Activated CD4-positive, alpha-beta T cell treated with anti-CD3 and anti-CD28 coated beads, Interleukin-2, amount 50 U/mL, for 24 hours (primary cell): ENCODE measurements at regions not wholly inside any gene's neighbourhood (a gene's known extent, or its start where the extent isn't known, plus 50 kb on each side); places are given as distances from the start of the nearest gene placed in this dataset.
"Not testable (repeated sequence)": the region's sequence is repeated elsewhere in the genome, so short reads cannot be mapped to it uniquely, and the experiment has no call there.

Experiments
- DNase-seq, 2 donors: peaks; one replicate each; pipeline ENCODE4 v3.0.0-alpha.2; 2020; ENCODE audit warnings: low read depth in 1 of 2, low spot score in 1 of 2

DNA sequence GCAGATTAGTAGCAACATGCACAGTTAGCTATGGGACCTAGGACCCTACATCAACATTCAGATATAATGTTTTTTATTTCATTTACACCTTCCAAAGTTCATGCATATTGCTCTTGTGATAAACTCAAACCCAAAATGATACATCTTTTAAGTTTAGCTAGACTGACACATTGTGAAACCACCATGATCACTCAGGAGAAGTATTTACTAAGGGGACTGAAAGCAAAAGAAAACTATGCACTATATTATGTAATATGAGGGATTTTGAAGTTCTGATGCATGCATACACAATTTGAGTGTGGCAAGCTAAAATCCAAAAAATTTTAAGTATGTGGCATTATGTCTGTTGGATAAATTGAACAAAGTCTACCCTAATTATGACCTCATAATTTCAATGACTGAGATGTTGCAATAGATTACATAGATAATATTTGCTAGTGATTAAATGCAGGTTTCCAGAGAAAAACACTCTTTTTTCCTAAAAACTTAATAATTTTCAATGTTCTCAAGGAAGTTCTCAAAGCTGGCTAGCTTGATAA, 914.8 kb upstream of the GRIA3 start:
- no peak for DNase-seq

DNA sequence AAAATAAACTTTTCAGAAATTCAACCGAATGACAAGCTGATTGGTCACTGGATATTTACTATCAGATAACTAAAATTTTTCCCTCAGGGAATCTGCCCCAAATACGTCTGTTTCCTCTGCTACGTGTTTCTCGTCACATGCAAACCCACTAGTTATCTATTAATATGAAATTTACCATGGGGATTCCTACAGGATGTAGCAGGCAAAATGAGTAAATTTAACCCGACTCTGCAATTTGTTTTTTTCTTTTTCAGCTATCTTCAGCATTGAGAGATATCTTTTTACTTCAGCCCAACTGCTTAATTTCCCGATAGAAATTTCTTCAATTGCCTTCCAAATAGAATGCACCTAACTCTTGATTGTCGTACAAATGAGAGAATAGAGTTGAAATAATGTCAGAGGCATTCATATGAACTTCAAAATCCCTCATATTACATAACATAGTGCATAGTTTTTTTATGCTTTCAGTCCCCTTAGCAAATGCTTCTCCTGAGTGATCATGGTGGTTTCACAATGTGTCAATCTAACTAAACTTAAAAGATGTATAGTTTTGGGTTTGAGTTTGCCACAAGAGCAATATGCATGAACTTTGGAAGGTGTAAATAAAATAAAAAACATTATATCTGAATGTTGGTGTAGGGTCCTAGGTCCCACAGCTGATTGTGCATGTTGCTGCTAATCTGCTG, 913.1 kb upstream of the GRIA3 start:
- no peak for DNase-seq

DNA sequence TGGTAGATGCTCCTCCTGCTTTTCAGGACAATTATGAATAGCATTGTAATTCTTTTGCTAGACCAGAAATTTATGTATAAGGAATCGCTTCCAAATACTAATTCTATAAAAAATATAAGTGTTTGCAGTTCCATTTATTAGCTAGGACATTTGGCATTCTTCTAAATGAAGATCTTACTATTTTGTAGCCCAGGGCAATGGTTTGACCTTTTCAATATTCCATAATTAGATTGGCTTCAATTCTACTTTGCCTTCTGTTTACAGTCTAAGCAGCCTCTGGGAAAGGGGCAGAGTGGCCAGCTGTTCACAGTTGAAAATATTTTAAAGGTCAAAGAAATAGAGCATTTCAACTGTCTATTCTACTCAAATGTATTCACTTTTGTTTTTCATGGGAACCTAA, 912.1 kb upstream of the GRIA3 start:
- no peak for DNase-seq

DNA sequence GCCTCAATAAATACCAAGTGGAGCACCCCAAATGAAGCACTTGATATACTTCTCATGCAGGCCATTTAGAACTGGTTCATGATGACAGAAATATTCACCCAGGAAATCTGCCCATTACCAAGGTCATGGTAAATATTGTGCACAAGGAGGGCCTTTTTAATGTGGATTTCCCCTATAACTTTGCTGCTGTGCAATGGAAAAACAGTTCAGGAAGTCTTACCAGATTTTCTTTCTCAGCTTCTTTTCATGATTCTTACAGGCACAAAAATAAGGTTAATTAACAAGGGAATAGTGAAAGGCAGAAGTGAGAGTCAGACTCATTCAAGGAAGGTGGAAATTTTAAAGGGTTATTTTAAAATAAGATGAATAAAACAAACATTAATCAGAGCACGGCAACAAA, 904.3 kb upstream of the GRIA3 start:
- DNase-seq = no peak

DNA sequence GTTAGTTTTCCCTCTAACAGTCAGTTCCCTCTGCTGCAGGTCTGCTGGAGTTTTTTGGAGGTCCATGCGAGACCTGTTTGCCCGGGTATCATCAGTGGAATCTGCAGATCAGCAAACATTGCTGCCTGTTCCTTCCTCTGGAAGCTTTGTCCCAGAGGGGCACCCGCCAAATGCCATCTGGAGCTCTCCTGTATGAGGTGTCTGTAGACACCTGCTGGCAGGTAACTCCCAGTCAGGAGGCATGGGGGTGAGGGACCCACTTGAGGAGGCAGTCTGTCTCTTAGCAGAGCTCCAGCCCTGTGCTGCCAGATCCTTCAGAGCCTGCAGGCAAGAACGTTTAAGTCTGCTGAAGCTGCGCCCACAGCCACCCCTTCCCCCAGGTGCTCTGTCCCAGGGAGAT, 884.3 kb upstream of the GRIA3 start:
- not testable (repeated sequence) for DNase-seq

DNA sequence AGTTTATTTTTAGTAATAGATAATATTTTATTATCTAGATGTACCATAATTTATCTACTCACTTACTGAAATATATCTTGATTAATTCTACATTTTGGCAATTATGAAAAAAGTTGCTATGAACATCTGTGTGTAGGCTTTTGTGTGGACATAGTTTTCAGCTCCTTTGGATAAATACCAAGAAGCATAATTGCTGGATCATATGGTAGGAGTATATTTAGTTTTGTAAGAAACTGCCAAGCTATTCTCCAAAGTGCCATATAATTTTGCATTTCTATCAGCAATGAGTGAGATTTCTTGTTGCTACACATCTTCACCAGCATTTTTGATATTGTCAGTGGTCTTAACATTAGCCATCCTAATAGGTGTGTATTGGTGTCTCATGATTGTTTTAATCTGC, 882.6 kb upstream of the GRIA3 start:
- DNase-seq = no peak

DNA sequence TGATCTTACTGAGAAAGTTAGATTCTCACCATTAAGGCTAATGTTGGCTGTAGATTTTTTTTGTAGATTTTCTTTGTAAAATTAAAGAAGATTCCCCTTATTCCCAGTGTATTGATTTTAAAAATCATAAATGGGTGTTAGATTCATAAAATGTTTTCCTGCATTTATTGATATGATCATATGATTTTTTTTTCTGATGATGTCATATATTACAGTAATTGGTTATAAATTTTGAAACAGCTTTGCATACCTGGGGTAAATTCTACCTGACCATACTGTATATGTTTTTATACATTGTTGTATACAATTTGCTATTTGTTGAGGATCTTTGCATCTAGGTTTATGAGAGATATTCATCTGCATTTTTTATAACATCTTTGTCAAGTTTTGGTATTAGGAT, 880.3 kb upstream of the GRIA3 start:
- no peak for DNase-seq

DNA sequence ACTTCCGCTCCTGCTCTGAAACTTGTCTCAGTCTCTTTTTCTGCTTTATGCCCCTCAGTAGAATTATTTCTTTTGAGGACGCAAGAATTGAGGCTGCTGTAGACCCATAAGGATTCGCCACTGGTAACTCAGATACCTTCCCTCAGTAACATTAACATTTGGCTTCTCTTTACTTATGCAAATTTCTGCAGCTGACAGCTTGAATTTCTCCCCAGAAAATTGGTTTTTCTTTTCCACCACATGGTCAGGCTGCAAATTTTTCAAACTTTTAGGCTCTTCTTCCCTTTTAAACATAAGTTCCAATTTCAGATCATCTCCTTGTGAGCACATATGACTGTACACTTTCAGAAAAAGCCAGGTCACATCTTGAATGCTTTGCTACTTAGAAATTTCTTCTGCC, 839.3 kb upstream of the GRIA3 start:
- no peak for DNase-seq

DNA sequence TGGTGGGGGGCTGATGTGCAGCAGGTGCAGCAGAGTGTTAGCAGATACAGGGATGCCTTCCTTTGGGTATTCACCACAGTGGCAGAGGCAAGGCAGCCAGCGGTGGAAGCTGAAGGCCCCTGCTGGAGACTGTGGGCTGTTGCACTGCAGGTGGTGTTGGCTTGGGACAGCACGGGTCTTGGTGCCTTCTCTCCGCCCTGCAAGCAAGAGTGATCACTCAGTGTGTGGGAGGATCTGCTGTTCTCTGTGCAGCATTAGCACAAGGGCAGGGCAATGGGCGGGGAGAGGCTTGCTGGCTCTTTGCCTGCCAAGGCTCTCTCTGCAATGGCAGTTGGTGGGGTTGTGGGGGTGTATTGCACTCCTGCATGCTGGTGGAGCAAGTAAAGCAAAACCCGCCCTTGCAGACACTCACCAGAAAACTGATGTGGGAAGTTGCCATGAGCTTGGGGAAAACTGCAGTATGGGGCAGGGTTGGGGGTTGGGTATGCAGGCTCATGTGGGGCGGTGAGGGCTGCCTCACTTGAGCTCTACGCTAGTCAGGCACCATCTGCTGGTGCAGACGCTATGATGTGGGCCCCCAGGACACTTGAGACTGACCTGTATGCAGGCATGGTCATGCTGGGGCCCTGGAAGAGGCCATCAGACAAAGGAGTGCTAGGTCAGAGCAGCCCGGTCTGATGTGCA, 820.8 kb upstream of the GRIA3 start:
- no peak for DNase-seq

DNA sequence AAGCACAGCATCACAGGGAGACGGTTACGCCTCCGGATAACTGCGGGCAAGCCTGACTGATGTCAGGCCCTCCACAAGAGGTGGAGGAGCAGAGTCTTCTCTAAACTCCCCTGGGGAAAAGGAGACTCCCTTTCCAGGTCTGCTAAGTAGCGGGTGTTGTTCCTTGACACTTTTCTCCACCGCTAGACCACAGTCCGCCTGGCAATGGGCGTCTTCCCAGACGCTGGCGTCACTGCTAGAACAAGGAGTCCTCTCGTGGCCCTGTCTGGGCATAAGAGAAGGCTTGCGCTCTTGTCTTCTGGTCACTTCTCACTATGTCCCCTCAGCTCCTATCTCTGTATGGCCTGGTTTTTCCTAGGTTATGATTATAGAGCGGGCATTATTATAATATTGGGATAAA, 808.5 kb upstream of the GRIA3 start:
- DNase-seq = not testable (repeated sequence)

DNA sequence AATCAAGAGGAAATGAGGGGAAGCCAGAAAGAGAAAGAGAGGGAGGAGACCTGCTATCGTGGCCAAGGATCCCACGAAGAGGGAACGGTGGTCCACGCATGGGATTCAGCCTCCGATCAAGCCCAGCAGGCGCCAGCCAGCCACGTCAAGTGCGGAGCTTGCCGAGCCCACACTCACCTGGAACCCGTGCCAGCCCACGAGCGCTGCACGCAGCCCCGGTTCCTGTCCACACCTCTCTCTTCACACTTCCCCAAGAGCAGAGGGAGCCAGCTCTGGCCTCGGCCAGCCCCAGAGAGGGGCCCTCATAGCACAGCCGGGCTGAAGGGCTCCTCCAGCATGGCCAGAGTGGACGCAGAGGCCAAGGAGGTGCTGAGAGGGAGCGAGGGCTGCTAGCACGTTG, 795.1 kb upstream of the GRIA3 start:
- DNase-seq = no peak

DNA sequence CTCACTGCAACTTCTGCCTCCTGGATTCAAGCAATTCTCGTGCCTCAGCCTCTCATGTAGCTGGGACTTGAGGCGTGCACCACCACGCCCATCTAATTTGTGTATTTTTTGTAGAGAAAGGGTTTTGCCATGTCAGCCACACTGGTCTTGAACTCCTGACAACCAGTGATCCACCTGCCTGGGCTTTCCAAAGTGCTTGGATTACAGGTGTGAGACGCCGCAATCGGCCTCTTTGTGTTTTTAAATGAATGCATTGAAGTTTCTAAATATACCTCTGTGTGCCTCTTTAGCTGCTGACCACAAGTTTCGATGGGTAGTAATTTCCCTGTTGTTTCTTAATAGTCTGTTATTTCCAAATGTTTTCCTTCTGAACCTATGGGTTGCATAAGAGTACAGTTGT, 765.3 kb upstream of the GRIA3 start:
- DNase-seq = no peak

DNA sequence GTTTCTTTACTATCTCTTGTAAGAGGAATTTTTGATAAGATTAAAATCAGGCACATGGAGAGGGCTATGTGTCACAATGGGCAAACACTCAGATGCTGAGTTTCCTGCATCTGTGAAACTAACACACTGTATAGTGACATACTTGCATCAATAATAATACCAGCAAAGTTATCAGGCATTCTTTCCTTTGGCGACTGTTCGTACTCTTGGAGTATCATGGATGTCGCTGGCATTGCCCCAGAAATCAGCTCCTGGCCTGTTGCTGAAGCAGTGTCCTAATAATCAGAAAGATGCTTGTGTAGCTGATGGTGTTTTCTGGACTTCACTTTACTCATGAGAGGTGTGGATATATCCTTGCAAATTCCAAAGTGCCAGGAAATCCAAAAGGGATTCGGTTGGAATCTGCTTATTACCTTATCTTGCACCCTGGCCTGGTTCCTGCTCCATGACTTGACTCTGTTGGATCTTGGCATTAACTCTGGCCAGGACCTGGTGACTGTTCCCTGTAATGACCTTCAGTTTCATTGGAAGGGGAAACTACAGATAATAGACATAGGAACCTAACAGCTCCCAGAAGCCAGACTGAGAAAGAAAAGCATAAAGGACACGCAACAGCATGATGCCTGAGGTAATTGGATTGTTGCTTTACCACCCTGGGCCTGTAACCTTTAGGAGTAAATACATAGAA, 762.5 kb upstream of the GRIA3 start:
- no peak for DNase-seq

DNA sequence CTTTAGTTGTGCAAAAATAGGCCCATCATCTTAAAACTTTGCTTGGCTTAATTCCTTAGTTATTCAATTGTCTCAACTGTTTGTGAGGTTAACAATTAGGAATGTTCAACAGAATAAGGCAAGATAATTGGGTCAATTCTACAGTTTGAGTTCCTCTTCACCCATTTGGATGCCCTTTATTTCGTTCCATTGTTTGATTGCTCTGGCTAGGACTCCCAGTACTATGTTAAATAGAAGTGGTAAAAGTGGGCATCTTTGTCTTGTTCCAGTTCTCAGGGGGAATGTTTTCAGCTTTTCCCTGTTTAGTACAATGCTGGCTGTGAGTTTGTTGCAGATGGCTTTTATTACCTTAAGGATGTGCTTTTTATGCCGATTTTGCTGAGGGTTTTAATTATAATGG, 761.5 kb upstream of the GRIA3 start:
- no peak for DNase-seq

DNA sequence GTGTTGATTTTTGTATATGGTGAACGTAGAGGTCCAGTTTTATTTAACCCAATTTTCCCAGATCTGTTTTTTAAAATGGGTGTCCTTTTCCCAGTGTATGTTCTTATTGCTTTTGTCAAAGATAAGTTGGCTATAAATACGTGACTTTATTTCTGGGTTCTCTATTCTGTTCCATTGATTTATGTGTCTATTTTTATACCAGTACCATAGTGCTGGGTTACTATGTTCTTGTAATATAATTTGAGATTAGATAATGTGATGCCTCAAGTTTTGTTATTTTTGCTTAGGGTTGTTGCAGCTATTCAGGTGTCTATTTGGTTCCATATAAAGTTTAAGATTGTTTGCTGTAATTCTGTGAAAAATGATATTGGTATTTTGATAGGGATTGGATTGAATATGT, 749.1 kb upstream of the GRIA3 start:
- no peak for DNase-seq

DNA sequence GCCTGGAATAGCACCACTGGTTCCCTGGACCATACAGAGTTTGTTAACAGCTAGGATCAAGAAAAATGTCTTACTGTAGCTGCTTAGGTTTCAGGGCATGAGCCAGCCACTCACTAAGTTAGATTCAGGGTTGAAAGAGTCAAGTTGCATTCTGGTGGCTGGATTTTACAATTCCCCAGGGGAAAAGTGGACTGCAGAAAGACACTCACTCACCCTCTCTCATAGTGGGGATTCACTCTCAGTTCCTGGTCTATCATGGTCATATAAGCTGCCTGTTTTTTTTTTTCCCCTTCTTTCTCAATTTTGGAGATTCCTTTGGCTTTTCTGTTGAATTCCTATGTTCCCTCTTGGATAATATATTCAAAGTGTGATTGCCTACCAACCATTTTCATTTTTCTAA, 744.2 kb upstream of the GRIA3 start:
- DNase-seq = no peak

DNA sequence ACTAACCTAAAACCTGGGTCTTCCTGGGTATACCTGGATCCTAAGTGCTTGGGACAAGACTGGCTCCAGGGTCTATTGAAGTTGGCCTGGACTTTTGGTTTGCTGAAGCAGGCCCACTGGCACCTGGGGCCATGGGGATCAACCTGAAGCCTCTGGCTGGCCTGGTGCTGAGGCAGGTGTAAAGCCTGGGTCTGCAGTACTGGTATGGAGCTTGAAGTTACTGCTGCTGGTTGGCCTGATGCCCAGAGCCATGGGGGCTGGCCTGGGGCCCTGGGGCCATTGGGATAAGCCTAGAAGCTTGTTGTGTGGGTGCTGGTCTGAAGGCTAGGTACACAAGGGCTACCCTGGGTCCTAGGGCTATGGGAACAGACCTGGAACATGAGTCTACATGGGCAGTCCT, 743.2 kb upstream of the GRIA3 start:
- no peak for DNase-seq

DNA sequence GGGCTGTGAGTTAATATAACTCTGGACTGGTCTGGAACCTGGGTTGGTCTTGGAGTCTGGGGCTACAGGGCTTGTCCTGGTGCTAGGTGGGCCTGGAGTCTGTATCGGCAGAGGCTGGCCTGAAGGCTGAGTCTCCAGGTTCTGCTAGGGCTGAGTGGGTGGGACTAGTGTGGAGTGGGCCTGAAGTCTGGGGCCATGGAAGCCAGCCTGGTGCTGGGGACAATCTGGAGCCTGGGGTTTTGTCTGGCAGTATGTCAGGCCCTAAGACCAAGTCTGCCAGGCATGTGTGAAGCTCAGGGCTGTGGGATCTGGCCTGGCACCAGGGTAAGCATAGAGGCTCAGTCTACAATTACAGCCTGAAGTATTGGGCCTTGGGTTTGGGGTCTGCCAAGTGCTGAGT, 742.6 kb upstream of the GRIA3 start:
- no peak for DNase-seq

DNA sequence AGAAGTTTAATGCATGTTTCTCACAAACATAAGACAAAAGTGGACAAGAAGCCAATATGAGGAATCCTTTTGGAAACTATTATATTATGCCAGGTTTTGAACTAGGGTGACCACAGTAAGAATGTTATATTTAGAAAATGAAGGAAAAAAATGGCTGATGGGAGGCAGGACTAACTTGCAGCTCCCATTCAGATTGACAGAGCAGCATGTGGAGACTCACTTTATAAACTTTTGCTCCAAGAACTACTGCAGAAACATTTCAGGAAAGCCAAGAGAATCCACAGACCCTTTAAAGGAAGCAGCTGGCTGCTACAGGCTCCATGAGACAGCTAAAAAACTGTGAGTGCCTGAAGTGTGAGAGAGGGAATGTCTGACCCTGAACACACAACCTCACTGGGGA, 738.6 kb upstream of the GRIA3 start:
- DNase-seq = no peak

DNA sequence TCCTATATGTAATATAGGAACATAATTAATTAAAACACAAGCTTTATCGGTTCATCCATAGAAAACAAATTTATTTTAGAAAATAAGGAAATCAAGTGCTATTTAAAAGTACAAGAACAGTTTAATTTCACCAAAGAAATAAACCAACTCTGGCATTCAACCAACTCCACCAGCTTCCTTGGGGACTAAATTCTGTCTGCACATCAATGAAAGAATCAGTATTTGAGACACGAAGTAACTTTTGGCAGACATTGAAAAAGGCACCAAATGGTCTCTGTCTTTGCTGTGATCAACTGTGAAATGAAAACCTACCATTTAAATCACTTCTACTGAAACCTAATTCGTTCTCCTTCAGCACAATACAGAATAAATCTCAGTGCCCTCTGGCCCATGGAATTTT, 719.7 kb upstream of the GRIA3 start:
- no peak for DNase-seq

DNA sequence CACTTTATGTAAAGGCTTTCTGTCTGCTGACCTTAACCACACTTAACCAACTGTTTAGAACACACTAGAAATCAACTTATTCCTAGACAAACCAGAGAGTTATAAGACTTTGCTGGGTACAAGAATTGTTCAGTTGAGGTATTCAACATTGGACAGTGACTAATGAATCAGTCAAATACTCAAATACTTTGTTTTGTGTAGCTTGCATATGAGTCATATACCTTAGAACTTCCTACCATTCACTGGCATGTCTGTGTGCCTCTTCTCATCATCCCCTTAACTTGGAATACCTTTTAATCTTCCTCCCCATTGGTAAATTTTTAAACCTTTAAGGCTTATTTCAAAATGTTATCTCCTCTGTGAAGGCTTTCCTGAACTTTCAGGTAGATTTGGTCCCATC, 708.8 kb upstream of the GRIA3 start:
- DNase-seq = no peak

DNA sequence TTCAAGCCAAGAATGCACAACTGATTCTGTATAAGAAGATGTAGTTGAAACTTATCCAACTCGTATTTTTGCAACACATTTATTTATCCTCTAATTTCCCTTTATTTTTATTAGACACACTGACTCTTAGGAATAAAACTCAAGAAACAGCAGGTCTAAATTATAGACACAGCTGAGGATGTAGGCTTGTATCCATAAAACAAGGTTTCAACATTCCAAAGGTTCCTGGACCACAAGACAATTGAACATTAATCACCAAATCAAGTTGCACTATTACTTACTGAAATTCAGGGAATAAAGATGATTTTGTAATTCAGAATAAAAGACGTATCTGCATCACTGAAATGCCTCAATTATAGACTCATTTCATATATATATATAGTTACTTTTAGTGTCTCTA, 683.5 kb upstream of the GRIA3 start:
- DNase-seq = no peak
